Pancreas (tissue), 10 donors: ENCODE measurements at regions not wholly inside any gene's neighbourhood (a gene's known extent, or its start where the extent isn't known, plus 50 kb on each side); places are given as distances from the start of the nearest gene placed in this dataset.
"Not testable (repeated sequence)": the region's sequence is repeated elsewhere in the genome, so short reads cannot be mapped to it uniquely, and the experiment has no call there.

Source experiments
- ATAC-seq, 4 donors: fragments of 200-7000 bp; cut with Tn5 transposase; one replicate each; pipeline versions ENCODE4 v1.8.0 to v1.9.1; 2020; ENCODE audit warnings: mild to moderate bottlenecking in 4 of 4, moderate library complexity in 4 of 4
- DNase-seq, 6 donors: peaks; one replicate each; pipeline ENCODE4 v3.0.0-alpha.2; 2020
- FAIRE-seq: peaks from 2 replicates; lab custom pipeline; 2012; peaks lifted over from hg19 to GRCh38; lab: Jason Lieb, UNC
- H3K27ac ChIP-seq, 4 donors: fragments of 200-600 bp; sonication (generic); 1 replicate in 3 of 4; 2 replicates in 1 of 4; pipeline versions ENCODE4 v1.5.0 to v1.8.0; 2020
- H3K27me3 ChIP-seq, 4 donors: fragments of 200-600 bp; one replicate each; pipeline ENCODE4 v1.8.0; 2021
- H3K36me3 ChIP-seq, 3 donors: fragments of 200-600 bp; sonication (generic) in 1 of 3; one replicate each; pipeline versions ENCODE4 v1.5.0 to v1.8.0; 2020 to 2021
- H3K4me1 ChIP-seq, 3 donors: fragments of 200-600 bp; one replicate each; pipeline ENCODE4 v1.8.0; 2021
- H3K4me3 ChIP-seq, 4 donors: fragments of 200-600 bp; sonication (generic) in 2 of 4; one replicate each; pipeline versions ENCODE4 v1.5.0 to v1.8.0; 2020 to 2021
- H3K9me3 ChIP-seq, 4 donors: fragments of 200-600 bp; one replicate each; pipeline ENCODE4 v1.8.0; 2021
- CTCF ChIP-seq, 4 donors: fragments of 200-600 bp; sonication (generic) in 3 of 4; IDR thresholded peaks; one replicate each; pipeline versions ENCODE4 v1.5.0 to v1.8.0; 2021; ENCODE audit warnings: antibody characterized with exemption in 4 of 4
- WGBS, 2 donors: extraction: QIAGEN DNeasy Blood & Tissue Kit; methylation state at CpG; one replicate each; pipeline ENCODE4 v1.1.7; 2013; 5-methylcytosine and 5-hydroxymethylcytosine counted together
- intact Hi-C, 3 donors: fragments of 100-400 bp; cut with DNase I; formaldehyde crosslinking; loops; one replicate each; pipeline versions ENCODE4 v1.11.1 to v1.14.2; 2022
- donor health status: healthy with polysubstance abuse.
- donor health status: DM: no; HTN: no; CAD: no; lungs with moderate emphysema.
- donor health status: DM: no; HTN: no; CAD: no.
- donor health status: control.
- donor health status: control.
- donor health status: Bipolar disorder and iron deficiency.
- donor health status: DM: yes; HTN: yes; CAD: no.
- donor health status: DM: no; HTN: no; CAD: no.
- donor health status: DM: no; HTN: no; CAD: no.
- donor health status: DM: yes; HTN: yes; CAD: no.

DNA sequence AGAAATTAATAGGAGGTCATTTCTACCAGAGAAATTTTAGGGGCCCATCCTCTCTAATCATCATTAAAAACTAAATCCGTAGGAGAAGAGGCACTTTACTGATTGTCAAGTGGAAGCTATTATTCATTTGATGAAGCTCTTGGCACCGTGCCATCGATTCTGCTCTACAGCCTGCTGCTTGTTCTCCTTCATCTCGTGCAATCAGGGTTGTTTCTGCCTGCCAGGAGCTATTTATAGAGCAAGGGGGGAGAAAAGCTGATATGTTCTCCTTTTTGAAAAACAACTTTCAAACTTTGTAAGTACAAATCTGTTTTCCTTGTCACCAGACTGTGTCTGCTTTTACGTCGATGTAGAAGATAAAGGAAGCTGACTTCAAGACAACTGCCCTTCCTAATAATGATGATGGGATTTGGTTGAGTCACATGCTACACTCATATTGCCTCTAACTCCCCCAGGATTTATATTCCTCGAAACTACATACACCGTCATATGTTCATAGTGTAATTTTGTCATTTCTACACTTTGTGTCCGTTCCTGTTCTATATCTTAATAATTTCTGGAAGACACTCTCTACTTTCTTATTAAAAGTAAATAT is 169.6 kb upstream of the LHX8 start:
- no peak overlapping the region for H3K4me3 ChIP-seq
- no peak for TF ChIP-seq CTCF (IDR thresholded peaks at IDR 0.05)
- FAIRE-seq (no peak), ATAC-seq (no peak), DNase-seq (peak in 3 of 6 donors; percentile 13 to 61 (median 37))
- no peaks in the 10 kb centered on the region for H3K36me3 ChIP-seq
- intact Hi-C loops: no loop called here
- no peaks in the 10 kb centered on the region for H3K9me3 ChIP-seq
- no peaks in the 10 kb centered on the region for H3K27me3 ChIP-seq
- 16 to 24% methylated on average over 9 of the region's 9 CpGs for WGBS, 2 donors
- H3K27ac ChIP-seq: no peak overlapping the region
- no peaks in the 10 kb centered on the region for H3K4me1 ChIP-seq

DNA sequence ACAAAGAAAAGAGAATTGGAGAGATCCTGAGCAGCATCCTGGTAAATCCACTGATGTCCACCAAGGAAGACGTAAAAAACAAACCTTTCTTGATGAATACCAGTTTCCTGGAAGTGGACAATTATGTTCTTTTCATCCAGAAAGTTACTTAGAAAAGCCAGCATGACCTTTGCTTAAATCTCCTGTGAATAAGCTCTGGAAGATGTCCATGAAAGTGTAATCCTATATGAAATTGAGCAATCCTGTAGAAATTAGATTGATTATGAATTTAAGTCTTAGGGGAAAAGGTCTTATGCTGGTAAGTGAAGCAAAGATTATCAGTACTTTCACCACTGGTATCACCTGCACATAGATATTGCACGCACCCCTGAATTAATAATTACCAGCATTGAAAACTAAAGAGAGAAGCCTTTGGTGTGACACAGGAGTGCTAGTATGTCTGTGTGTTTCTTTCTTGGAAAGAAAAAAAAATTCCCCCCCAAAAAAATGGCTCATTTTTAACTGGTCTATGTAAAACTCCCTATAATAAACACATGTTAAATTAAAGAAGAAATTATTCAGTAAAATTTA is 164.5 kb upstream of the LHX8 start:
- no peak for ATAC-seq
- no peak for TF ChIP-seq CTCF (IDR thresholded peaks at IDR 0.05)
- Histone ChIP-seq H3K27me3 (no peaks in the 10 kb centered on the region), H3K27ac (no peak overlapping the region), H3K36me3 (no peaks in the 10 kb centered on the region), H3K4me1 (no peaks in the 10 kb centered on the region), H3K4me3 (no peak overlapping the region), H3K9me3 (no peaks in the 10 kb centered on the region)
- FAIRE-seq: no peak
- WGBS, 2 donors: 27 to 28% methylated on average over 2 of the region's 2 CpGs
- intact Hi-C loops: no loop called here
- DNase-seq: no peak

DNA sequence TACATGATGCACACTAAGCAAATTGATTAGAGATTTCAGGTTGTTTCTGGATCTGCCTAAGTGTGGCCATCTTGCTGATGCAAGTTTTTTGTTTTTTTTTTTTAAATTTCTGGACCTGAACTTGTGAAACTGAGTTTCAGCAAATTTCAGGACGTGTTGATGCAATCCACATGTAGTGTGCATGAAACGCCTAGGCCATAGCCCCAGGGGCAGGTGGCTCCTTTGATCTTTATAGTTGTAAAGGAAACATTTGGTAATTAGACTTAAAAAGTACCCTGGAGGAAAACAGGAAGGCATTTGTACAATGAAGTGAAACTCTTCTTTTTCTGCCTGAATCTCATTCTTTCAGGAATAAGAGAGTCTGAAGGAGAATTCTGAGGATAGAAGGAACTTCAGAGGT is 162.2 kb upstream of the LHX8 start:
- no peak for TF ChIP-seq CTCF (IDR thresholded peaks at IDR 0.05)
- H3K9me3 ChIP-seq: no peaks in the 10 kb centered on the region
- H3K36me3 ChIP-seq: no peaks in the 10 kb centered on the region
- ATAC-seq: no peak
- H3K4me1 ChIP-seq: no peaks in the 10 kb centered on the region
- FAIRE-seq: no peak
- no peak overlapping the region for H3K27ac ChIP-seq
- intact Hi-C loops: no loop called here
- no peaks in the 10 kb centered on the region for H3K27me3 ChIP-seq
- 19 to 33% methylated on average over 2 of the region's 2 CpGs for WGBS, 2 donors
- H3K4me3 ChIP-seq: no peak overlapping the region
- no peak for DNase-seq

DNA sequence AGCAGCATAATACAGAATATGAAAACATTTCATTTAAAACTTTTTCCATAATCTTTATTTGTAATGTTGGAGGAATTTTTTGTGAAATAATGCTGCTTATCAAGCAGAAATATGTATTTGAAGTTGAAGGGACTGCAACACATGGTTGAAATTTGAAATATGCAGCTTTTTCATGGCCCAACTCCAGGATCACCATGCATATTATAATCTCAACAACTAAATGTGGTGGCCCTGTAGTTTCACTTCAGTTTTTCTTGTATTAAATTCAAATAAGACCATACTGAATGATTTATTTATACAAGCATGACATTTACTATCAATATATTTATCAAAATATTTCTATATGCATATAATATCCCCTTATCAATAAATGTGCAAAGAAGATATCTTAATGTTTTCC is 157.7 kb upstream of the LHX8 start:
- TF ChIP-seq CTCF (IDR thresholded peaks at IDR 0.05): no peak
- Histone ChIP-seq H3K9me3 (no peaks in the 10 kb centered on the region), H3K36me3 (no peaks in the 10 kb centered on the region), H3K27ac (no peak overlapping the region), H3K4me1 (no peaks in the 10 kb centered on the region), H3K4me3 (no peak overlapping the region), H3K27me3 (no peaks in the 10 kb centered on the region)
- DNase-seq (no peak), FAIRE-seq (no peak), ATAC-seq (no peak)
- intact Hi-C loops: no loop called here

GRCh38 chr1:74992448-74992847 is 141.7 kb upstream of the LHX8 start:
- H3K4me3 ChIP-seq, H3K27me3 ChIP-seq, H3K4me1 ChIP-seq, H3K9me3 ChIP-seq, H3K36me3 ChIP-seq, H3K27ac ChIP-seq, ATAC-seq, DNase-seq, FAIRE-seq, intact Hi-C loops: not testable (repeated sequence)
- WGBS, 2 donors: 83 to 96% methylated on average over 1 of the region's 1 CpG
